ENCODE measurements at regions not wholly inside any gene's neighbourhood (a gene's known extent, or its start where the extent isn't known, plus 50 kb on each side); places are given as distances from the start of the nearest gene placed in this dataset.

DNA sequence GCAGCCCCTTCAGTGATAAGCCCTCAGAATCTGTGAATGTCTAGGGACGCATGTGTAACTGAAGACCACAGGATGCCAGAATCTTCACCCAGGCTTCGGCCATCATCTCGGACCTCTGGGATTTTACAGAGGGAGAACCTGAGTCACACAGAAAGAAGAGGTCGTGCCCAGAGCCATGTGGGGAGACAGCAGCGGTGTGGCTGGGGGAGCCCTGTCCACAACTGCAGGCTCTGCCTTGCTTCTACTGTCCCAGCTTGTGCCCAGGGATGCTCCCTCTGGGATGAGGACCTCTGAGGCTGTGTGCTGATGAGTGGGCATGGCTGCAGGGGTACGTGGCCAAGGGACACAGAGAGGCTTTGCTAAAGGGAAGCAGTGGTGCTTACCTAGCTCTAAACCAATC lies 582.0 kb downstream of the TBC1D22A start:
- TF ChIP-seq, protein P1, sequence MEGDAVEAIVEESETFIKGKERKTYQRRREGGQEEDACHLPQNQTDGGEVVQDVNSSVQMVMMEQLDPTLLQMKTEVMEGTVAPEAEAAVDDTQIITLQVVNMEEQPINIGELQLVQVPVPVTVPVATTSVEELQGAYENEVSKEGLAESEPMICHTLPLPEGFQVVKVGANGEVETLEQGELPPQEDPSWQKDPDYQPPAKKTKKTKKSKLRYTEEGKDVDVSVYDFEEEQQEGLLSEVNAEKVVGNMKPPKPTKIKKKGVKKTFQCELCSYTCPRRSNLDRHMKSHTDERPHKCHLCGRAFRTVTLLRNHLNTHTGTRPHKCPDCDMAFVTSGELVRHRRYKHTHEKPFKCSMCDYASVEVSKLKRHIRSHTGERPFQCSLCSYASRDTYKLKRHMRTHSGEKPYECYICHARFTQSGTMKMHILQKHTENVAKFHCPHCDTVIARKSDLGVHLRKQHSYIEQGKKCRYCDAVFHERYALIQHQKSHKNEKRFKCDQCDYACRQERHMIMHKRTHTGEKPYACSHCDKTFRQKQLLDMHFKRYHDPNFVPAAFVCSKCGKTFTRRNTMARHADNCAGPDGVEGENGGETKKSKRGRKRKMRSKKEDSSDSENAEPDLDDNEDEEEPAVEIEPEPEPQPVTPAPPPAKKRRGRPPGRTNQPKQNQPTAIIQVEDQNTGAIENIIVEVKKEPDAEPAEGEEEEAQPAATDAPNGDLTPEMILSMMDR (IDR thresholded peaks at IDR 0.05; ENCODE audit: low read depth, low read length, poor library complexity, severe bottlenecking): no peak
- no peak for TF ChIP-seq EZH2phosphoT487 (IDR thresholded peaks at IDR 0.05; ENCODE audit: borderline replicate concordance, low read length)
